Calu3 (cell line): ENCODE measurements at regions not wholly inside any gene's neighbourhood (a gene's known extent, or its start where the extent isn't known, plus 50 kb on each side); places are given as distances from the start of the nearest gene placed in this dataset.

Source experiments
- BruUV-seq: library from RNA; stranded (reverse); fragments of 400-500 nt; replicated peaks from 2 replicates; lab custom pipeline; 2021; lab: Mats Ljungman, UMichigan
- CTCF ChIA-PET: fragments of 300-600 bp; sonication (Branson Sonifier 250); formaldehyde crosslinking; loops from one replicate; lab custom pipeline; 2022; ENCODE audit warnings: antibody characterized with exemption; lab: Charles Lee
- DNase-seq: peaks from one replicate; pipeline ENCODE4 v3.0.0; 2022
- H3K27ac Mint-ChIP-seq: one replicate; pipeline ENCODE4 v1.8.0; 2022; ENCODE audit warnings: mixed read lengths; ENCODE audit not compliant: unreplicated experiment
- H3K27me3 Mint-ChIP-seq: one replicate; pipeline ENCODE4 v1.8.0; 2022; ENCODE audit warnings: mixed read lengths; ENCODE audit not compliant: unreplicated experiment
- H3K36me3 Mint-ChIP-seq: one replicate; pipeline ENCODE4 v1.8.0; 2022; ENCODE audit warnings: mild to moderate bottlenecking, moderate library complexity, mixed read lengths; ENCODE audit not compliant: insufficient read depth, unreplicated experiment
- H3K4me1 Mint-ChIP-seq: one replicate; pipeline ENCODE4 v1.8.0; 2022; ENCODE audit warnings: mild to moderate bottlenecking, low read depth, mixed read lengths; ENCODE audit not compliant: unreplicated experiment
- H3K4me3 Mint-ChIP-seq: one replicate; pipeline ENCODE4 v1.8.0; 2022; ENCODE audit warnings: mild to moderate bottlenecking, low read depth, moderate library complexity, mixed read lengths; ENCODE audit not compliant: unreplicated experiment
- H3K9me3 Mint-ChIP-seq: one replicate; pipeline ENCODE4 v1.8.0; 2022; ENCODE audit warnings: low read depth, mixed read lengths; ENCODE audit not compliant: unreplicated experiment
- intact Hi-C: fragments of 100-400 bp; cut with micrococcal nuclease; formaldehyde crosslinking; loops from one replicate; pipeline ENCODE4 v1.10.0; 2022; ENCODE audit not compliant: unreplicated experiment
- TF ChIP-seq, protein P1 (sequence below): fragments of 200-600 bp; IDR thresholded peaks from one replicate; pipeline ENCODE4 v1.8.0; 2022; ENCODE audit warnings: antibody characterized with exemption; ENCODE audit not compliant: unreplicated experiment

- CTCF ChIA-PET = no interaction called here
- no TSS peak for BruUV-seq
Measured at GRCh38 chr14:84877061-84877460, 652.9 kb upstream of the FLRT2 start.

GRCh38 chr14:84882830-84883229, 647.1 kb upstream of the FLRT2 start:
- Mint-ChIP-seq H3K4me3 (no peak overlapping the region), H3K36me3 (no peaks in the 10 kb centered on the region), H3K9me3 (peaks cover 4% of the 10 kb centered on the region), H3K4me1 (no peaks in the 10 kb centered on the region), H3K27me3 (no peaks in the 10 kb centered on the region), H3K27ac (no peak overlapping the region)
- DNase-seq = no peak
- no TSS peak for BruUV-seq
- TF ChIP-seq, protein P1, sequence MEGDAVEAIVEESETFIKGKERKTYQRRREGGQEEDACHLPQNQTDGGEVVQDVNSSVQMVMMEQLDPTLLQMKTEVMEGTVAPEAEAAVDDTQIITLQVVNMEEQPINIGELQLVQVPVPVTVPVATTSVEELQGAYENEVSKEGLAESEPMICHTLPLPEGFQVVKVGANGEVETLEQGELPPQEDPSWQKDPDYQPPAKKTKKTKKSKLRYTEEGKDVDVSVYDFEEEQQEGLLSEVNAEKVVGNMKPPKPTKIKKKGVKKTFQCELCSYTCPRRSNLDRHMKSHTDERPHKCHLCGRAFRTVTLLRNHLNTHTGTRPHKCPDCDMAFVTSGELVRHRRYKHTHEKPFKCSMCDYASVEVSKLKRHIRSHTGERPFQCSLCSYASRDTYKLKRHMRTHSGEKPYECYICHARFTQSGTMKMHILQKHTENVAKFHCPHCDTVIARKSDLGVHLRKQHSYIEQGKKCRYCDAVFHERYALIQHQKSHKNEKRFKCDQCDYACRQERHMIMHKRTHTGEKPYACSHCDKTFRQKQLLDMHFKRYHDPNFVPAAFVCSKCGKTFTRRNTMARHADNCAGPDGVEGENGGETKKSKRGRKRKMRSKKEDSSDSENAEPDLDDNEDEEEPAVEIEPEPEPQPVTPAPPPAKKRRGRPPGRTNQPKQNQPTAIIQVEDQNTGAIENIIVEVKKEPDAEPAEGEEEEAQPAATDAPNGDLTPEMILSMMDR = no peak
- intact Hi-C loops = no loop called here
- CTCF ChIA-PET = no interaction called here

More at GRCh38 chr14:84877061-84877460, 652.9 kb upstream of the FLRT2 start:
- no peaks in the 10 kb centered on the region for H3K27me3 Mint-ChIP-seq
- H3K4me1 Mint-ChIP-seq = no peaks in the 10 kb centered on the region
- DNase-seq = no peak
- intact Hi-C loops = no loop called here
- H3K4me3 Mint-ChIP-seq = no peak overlapping the region
- TF ChIP-seq, protein P1 = no peak
- no peaks in the 10 kb centered on the region for H3K36me3 Mint-ChIP-seq
- H3K27ac Mint-ChIP-seq = no peak overlapping the region
- peaks cover 4% of the 10 kb centered on the region for H3K9me3 Mint-ChIP-seq

DNA sequence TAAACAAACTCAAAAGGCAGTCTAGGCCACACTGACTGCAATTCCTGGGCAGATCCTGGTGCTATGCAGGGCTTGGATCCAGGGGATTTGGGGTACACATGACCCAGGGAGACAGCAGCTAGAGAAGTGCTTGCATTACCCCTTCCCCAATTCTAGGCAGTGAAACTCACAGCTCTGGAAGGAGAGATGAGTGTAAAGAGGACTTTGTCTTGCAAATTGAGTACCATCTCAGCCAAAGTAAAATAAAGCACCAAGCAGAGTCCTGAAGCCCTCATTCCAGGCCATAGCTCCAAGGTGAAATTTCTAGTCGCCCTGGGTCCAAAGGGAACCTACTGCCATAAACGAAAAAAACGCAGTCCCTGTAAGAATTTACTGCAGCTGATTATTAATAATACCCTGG, 644.9 kb upstream of the FLRT2 start:
- Mint-ChIP-seq H3K27me3 (no peaks in the 10 kb centered on the region), H3K9me3 (peaks cover 7% of the 10 kb centered on the region), H3K4me3 (no peak overlapping the region), H3K4me1 (no peaks in the 10 kb centered on the region), H3K27ac (no peak overlapping the region), H3K36me3 (no peaks in the 10 kb centered on the region)
- TF ChIP-seq, protein P1 = no peak
- no peak for DNase-seq
- intact Hi-C loops = no loop called here
- no TSS peak for BruUV-seq
- CTCF ChIA-PET = no interaction called here

DNA sequence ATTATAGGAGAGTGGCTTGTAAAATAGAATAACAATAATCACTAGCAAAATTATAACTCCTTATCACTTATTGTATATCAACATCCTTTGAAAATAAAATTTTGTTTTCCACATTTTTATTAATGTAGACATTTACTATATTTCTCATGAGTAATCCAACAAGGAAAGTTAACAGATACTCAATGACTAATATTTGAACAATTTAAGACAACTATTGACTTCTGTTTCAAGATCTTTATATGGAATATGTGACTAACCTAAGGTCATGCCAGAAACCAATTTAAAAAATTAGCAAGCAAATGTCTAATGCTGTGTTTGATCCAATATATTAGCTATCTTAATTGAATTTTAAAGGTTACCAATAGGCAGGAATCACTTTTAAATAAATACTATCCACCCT, 638.5 kb upstream of the FLRT2 start:
- H3K27me3 Mint-ChIP-seq = no peaks in the 10 kb centered on the region
- intact Hi-C loops = no loop called here
- H3K4me3 Mint-ChIP-seq = no peak overlapping the region
- no peaks in the 10 kb centered on the region for H3K4me1 Mint-ChIP-seq
- TF ChIP-seq, protein P1 = no peak
- DNase-seq = no peak
- BruUV-seq = no TSS peak
- no peaks in the 10 kb centered on the region for H3K36me3 Mint-ChIP-seq
- peaks cover 5% of the 10 kb centered on the region for H3K9me3 Mint-ChIP-seq
- H3K27ac Mint-ChIP-seq = no peak overlapping the region
- CTCF ChIA-PET = no interaction called here
